Mesothelial cell of epicardium (in vitro differentiated cells): ENCODE measurements at regions not wholly inside any gene's neighbourhood (a gene's known extent, or its start where the extent isn't known, plus 50 kb on each side); places are given as distances from the start of the nearest gene placed in this dataset.
"Not testable (repeated sequence)": the region's sequence is repeated elsewhere in the genome, so short reads cannot be mapped to it uniquely, and the experiment has no call there.

Experiments used
- DNase-seq, 2 experiments: peaks; one replicate each; pipeline ENCODE4 v3.0.0; 2021; ENCODE audit warnings: low spot score in 2 of 2; ENCODE audit not compliant: unreplicated experiment in 2 of 2
- H3K27ac Mint-ChIP-seq: 2 replicates; pipeline ENCODE4 v1.8.0; 2021; ENCODE audit warnings: mixed read lengths
- H3K27me3 Mint-ChIP-seq: 2 replicates; pipeline ENCODE4 v1.8.0; 2021; ENCODE audit warnings: low read depth, mixed read lengths
- H3K36me3 Mint-ChIP-seq: 2 replicates; pipeline ENCODE4 v1.8.0; 2021; ENCODE audit warnings: mixed read lengths
- H3K4me1 Mint-ChIP-seq: 2 replicates; pipeline ENCODE4 v1.8.0; 2021; ENCODE audit warnings: mixed read lengths
- H3K4me3 Mint-ChIP-seq: 2 replicates; pipeline ENCODE4 v1.8.0; 2021; ENCODE audit warnings: mild to moderate bottlenecking, moderate library complexity, mixed read lengths
- H3K9me3 Mint-ChIP-seq: 2 replicates; pipeline ENCODE4 v1.8.0; 2021; ENCODE audit warnings: mixed read lengths
- TF ChIP-seq, protein P1 (sequence below): fragments of 200-600 bp; sonication (generic); IDR thresholded peaks from one replicate; pipeline ENCODE4 v1.5.0; 2021; ENCODE audit warnings: antibody characterized with exemption; ENCODE audit not compliant: unreplicated experiment

DNA sequence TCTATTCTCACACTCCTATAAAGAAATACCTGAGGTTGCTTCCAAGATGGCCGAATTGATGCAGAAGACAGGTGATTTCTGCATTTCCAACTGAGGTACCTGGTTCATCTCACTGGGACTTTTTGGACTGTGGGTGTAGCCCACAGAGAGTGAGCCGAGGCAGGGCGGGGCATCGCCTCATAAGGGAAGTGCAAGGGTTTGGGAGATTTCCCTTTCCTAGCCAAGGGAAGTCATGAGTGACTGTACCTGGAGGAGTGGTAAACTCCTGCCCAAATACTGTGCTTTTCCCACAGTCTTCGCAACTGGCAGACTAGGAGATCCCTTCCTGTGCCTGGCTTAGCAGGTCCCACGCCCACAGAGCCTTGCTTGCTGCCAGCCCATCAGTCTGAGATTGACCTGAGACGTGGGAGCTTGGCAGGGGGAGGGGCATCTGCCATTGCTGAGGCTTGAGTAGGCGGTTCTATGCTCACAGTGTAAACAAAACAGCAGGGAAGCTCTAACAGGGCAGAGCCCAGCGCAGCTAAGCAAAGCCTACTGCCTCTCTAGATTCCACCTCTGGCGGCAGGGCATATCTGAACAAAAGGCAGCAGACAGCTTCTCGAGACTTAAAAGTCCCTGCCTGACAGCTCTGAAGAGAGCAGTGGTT, 152.2 kb downstream of the ARL4A start:
- no peak overlapping the region for H3K4me3 Mint-ChIP-seq
- H3K36me3 Mint-ChIP-seq: peaks cover 12% of the 10 kb centered on the region
- no peaks in the 10 kb centered on the region for H3K4me1 Mint-ChIP-seq
- DNase-seq: no peak
- peaks cover 40% of the 10 kb centered on the region for H3K9me3 Mint-ChIP-seq
- H3K27ac Mint-ChIP-seq: no peak overlapping the region
- TF ChIP-seq, protein P1, sequence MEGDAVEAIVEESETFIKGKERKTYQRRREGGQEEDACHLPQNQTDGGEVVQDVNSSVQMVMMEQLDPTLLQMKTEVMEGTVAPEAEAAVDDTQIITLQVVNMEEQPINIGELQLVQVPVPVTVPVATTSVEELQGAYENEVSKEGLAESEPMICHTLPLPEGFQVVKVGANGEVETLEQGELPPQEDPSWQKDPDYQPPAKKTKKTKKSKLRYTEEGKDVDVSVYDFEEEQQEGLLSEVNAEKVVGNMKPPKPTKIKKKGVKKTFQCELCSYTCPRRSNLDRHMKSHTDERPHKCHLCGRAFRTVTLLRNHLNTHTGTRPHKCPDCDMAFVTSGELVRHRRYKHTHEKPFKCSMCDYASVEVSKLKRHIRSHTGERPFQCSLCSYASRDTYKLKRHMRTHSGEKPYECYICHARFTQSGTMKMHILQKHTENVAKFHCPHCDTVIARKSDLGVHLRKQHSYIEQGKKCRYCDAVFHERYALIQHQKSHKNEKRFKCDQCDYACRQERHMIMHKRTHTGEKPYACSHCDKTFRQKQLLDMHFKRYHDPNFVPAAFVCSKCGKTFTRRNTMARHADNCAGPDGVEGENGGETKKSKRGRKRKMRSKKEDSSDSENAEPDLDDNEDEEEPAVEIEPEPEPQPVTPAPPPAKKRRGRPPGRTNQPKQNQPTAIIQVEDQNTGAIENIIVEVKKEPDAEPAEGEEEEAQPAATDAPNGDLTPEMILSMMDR: no peak
- no peaks in the 10 kb centered on the region for H3K27me3 Mint-ChIP-seq

DNA sequence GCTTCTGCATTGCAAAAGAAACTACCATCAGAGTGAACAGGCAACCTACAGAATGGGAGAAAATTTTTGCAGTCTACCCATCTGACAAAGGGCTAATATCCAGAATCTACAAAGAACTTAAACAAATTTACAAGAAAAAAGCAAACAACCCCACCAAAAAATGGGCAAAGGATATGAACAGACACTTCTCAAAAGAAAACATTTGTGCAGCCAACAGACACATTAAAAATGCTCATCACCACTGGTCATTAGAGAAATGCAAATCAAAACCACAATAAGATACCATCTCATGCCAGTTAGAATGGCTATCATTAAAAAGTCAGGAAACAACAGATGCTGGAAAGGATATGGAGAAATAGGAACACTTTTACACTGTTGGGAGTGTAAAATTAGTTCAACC, 157.3 kb downstream of the ARL4A start:
- Mint-ChIP-seq H3K36me3 (peaks cover 20% of the 10 kb centered on the region), H3K9me3 (peaks cover 50% of the 10 kb centered on the region)
- H3K4me1 Mint-ChIP-seq, DNase-seq, H3K27ac Mint-ChIP-seq, H3K4me3 Mint-ChIP-seq, H3K27me3 Mint-ChIP-seq: not testable (repeated sequence)

DNA sequence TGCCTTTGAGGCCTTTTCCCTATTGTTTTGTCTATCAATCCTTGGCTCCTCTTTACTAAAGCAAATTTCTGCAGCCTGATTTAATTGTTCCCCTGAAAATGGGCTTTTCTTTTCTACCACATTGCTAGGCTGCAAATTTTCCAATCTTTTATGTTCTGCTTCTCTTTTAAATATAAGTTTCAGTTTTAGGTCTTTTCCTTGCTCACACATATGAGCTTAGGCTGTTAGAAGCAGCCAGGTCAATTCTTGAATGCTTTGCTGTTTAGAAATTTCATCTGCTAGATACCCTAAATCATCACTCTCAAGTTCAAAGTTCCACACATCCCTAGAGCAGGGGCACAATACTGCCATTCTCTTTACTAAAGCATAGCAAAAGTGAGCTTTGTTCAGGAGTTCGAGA, 159.6 kb downstream of the ARL4A start:
- Mint-ChIP-seq H3K36me3 (peaks cover 20% of the 10 kb centered on the region), H3K4me3 (no peak overlapping the region), H3K9me3 (peaks cover 40% of the 10 kb centered on the region), H3K27ac (no peak overlapping the region), H3K4me1 (no peaks in the 10 kb centered on the region), H3K27me3 (no peaks in the 10 kb centered on the region)
- TF ChIP-seq, protein P1: no peak
- no peak for DNase-seq

DNA sequence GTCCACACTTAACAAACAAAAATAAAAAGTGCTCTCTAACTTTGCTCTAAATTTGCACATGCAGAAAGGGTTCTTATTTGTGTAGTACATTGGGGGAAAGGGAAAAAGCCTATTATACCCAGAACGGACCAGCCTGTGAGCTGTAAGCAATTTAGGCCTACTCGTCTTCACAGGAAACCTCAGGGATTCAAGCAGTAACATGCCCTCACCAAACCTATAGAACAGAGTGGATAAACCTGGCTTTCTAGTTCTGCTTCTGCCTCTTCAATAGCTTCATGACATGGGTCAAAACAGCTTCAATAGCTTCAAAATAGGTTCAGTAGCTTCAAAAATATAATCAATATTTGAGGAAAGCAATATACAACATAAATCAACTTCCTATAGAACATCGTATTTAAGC, 163.7 kb downstream of the ARL4A start:
- TF ChIP-seq, protein P1: no peak
- H3K27ac Mint-ChIP-seq: no peak overlapping the region
- no peaks in the 10 kb centered on the region for H3K27me3 Mint-ChIP-seq
- DNase-seq: no peak
- peaks cover 19% of the 10 kb centered on the region for H3K9me3 Mint-ChIP-seq
- peaks cover 4% of the 10 kb centered on the region for H3K36me3 Mint-ChIP-seq
- no peaks in the 10 kb centered on the region for H3K4me1 Mint-ChIP-seq
- H3K4me3 Mint-ChIP-seq: no peak overlapping the region

DNA sequence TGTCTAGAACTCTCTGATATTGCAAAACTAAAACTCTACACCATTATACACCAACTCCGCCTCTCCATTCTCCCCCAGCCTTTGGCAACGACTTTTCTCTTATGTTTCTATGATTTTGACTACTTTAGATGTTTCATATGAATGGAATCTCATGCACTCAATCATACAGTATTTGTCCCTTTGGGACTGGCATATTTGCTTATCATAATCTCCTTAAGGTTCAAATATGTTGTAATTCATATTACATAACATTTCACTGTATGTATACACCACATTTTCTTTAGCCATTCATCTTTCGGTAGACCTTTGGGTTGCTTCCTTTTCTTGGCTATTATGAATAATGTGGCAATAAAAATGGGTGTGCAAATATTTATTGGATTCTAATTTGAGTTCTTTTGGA, 164.4 kb downstream of the ARL4A start:
- peaks cover 18% of the 10 kb centered on the region for H3K9me3 Mint-ChIP-seq
- no peak overlapping the region for H3K27ac Mint-ChIP-seq
- H3K4me3 Mint-ChIP-seq: no peak overlapping the region
- no peak for DNase-seq
- no peaks in the 10 kb centered on the region for H3K27me3 Mint-ChIP-seq
- TF ChIP-seq, protein P1: no peak
- H3K36me3 Mint-ChIP-seq: peaks cover 4% of the 10 kb centered on the region
- no peaks in the 10 kb centered on the region for H3K4me1 Mint-ChIP-seq

DNA sequence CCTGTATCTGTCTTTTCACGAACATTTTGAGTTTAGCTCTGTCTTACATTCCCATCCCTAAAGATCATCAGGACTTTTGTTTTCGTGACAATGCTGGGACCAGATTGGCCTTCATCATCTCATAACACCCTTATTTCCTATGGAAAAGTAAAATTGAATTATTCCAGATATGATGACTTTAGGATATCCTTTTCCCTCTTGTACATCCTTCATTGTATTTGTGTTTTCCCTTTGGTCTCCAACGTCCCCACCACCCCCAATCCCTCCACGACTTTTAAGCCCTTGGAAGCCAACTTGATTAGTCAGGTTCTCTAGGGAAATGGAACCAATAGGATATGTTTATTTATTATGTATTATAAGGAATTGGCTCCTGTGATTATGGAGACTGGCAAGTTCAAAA, 167.6 kb downstream of the ARL4A start:
- H3K4me1 Mint-ChIP-seq: no peaks in the 10 kb centered on the region
- H3K4me3 Mint-ChIP-seq: no peak overlapping the region
- DNase-seq: no peak
- H3K27ac Mint-ChIP-seq: no peak overlapping the region
- TF ChIP-seq, protein P1: no peak
- peaks cover 7% of the 10 kb centered on the region for H3K9me3 Mint-ChIP-seq
- H3K27me3 Mint-ChIP-seq: no peaks in the 10 kb centered on the region
- H3K36me3 Mint-ChIP-seq: no peaks in the 10 kb centered on the region
